ENCODE measurements at regions not wholly inside any gene's neighbourhood (a gene's known extent, or its start where the extent isn't known, plus 50 kb on each side); places are given as distances from the start of the nearest gene placed in this dataset.

- DNase-seq = no peak
Observed at GRCh38 chr1:83571536-83571935, 427.4 kb downstream of the TTLL7 start.

DNA sequence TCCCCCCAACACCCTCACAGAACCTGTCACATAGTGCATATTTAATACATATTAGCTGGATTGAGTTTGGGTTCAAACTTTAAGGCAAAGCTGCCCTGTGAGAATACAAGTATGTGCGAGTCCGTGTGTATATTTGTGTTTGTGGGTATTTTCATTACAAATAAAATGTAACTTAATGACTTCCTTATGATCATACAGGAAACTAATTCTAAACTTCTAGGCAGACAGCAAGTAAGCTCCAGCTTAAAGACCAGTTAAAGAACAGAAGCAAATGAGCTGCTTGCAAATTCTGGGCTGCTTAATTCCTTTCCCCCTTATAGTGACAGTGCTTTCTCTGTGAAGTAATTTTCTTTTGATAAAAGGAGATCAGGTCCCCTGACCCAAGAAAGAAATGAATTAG lies 437.6 kb downstream of the TTLL7 start:
- DNase-seq = no peak

DNA sequence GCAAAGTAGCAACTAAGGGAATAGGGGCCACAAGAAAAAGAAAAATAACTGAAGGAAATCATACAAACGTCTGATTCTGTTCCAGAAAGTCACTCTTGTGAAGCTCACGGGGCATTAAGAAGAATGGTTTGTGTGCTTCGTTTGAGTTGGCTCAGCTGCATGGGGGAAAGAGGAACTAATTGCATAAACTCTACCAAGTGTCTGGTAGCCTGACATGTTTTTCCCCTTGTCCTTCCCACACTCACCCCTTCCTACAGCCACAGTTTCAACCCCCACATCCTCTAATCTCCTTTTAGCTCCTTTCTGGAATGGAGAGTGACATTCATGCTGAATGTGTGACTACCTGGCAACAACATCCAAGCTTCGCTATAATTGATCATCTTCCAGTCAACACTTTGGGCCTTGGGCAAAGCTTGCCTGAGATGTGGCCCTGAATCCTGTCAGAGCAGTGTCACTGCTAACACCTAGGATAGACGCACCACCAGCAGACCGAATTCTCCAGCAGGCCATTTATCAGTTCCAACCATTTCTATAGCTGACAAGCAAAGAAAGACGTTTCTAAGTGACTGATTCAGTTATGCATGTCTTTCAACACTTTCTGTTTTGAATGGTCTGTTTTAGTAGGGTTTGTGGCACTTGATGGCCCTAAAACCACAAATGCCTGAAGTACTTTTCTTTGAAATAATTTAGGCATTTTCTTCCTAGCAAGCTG lies 439.6 kb downstream of the TTLL7 start:
- no peak for DNase-seq

- DNase-seq = no peak
Observed at GRCh38 chr1:83555871-83556270, 443.1 kb downstream of the TTLL7 start.

DNA sequence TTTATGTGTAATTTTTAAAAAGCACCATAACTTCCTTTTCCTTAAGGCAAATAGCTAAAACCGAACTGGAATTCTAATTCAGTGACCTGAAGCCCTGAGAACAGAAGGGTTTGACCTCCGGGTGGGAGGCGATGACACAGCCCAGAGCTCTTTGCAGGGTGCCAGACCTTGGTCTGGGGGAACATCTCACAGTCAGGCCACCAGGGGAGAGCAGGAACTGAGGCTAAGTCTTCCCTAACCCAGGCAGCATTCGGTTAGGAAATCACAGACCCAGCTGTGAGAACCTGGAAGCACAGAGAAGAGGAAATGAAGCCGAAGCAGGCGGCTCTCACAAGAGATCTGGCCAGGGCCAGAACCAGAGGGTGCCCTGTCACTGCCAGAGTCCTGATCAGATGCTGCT lies 444.8 kb downstream of the TTLL7 start:
- DNase-seq = no peak

- no peak for DNase-seq
Observed at GRCh38 chr1:83552820-83553219, 446.1 kb downstream of the TTLL7 start.

- no peak for DNase-seq
Observed at GRCh38 chr1:83548311-83548710, 450.6 kb downstream of the TTLL7 start.

DNA sequence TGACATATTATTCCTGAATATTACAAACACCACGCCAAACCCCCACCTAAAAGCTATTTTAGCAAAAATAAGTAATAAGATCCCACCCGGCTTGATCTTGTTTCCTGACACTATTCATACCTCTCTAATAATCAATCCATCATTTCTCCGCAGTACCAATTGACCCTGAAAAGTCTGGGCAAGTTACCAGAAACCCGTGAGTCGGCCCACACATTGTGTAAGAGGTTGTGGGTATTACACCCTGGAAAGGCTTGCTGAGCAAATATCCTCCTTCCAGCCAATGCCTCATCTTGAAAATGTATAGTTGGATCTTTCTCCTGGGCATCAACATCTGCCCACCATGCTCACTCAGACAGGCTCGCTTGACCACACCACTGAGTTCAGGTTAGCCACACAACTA lies 451.0 kb downstream of the TTLL7 start:
- no peak for DNase-seq

- no peak for DNase-seq
Observed at GRCh38 chr1:83546874-83547273, 452.1 kb downstream of the TTLL7 start.

DNA sequence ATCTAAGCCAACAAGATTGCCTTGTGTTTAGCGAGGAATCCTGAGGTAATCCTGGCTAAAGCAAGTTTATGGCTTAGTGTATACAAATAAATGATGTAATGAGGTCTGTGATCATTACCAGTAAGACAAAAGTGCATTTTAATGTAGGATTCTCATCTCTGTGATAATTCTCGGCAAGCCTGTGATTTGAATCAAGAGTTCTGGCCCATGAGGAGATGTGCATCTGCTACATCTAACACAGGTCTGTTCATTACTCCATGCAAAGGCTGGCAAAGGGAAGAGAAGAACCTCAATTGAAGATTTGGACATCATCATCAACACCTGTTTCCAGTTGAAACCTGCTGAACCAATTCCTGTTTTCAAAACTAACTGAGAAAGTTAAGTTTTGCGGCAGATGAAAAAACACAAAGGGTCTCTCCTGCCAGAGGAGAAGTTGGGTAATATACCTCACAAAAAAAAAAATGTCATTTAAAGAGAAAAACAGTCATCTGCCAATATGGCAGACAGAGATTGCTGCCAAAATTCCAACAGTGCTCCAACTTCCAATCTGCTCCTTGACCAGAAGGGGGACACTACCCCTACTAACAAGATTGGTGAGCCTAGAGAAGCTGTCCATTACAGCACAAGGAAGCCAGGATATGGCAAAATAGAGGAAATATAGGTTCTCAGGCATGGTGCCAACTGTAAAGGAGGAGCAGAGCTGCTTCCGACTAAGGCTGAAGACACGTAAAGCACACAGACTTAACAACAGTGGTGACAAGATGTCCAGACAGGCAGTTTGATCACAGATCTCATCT lies 453.7 kb downstream of the TTLL7 start:
- DNase-seq = no peak

DNA sequence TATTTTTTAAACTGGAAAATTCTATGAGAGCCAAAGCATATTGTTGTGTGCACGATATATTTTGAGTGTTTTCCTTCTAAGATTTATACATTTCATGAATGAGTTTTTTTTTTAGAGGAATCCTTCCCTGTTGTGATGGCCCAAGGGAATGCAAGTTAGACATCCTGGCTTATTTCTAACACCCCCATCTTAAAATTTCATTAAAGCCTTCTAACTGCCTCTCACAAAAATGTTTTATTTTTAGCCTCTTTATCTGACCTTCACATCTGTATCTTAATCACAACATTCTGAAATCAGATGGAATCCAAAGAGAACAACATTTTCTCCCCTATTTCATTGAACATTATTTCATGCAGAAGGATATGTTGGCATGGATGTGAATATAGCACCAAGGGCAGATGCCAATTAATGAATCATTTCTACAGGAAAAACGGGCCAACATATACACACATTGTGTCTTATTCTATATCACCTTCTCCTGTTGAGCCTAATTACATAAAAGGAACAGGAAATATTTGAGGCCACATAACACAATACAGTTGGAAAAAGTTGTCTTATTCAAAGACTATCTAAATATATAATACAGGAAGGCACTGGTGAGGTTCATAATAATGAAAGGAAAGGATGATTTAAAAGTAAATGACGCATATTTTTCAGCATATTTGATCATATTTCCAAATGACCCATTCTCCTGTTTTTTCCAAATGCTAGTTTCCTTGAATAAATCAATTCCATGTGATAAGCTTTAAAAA lies 455.5 kb downstream of the TTLL7 start:
- no peak for DNase-seq

DNA sequence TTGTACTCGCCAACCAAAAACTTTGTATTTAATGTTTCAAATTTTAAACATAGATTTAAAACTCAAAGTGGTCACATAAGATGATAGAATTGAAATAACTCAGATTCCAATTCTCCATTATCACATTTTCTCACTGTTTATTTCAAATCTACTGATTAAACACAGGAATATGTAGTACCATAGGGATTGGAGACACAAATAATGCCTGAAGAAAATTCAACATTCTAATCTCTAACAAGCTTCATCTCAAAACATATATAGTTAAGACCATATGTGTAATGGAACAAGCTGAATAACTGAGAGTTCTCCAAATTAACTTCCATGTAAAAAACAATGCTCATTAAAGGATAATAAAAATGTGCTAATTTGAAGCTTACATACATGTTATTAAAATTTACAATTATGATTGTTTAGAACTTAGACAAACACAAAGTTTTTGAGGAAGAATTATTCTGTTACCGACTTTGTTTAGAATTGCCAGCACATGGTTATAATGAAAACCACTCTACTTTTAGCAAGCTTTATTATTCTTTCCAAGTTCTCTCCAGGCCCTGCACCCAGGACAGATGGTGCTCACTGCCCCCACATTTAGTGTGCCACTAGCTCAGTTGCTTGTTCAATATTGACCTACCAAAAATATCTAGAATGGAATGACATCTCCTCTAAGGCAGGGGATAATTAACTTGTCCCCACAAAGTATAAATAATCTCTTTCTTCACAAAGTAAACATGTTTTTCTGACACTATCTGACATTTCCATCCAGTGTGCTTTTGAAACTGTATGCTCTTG lies 467.2 kb downstream of the TTLL7 start:
- no peak for DNase-seq

- DNase-seq = no peak
Observed at GRCh38 chr1:83530506-83530905, 468.4 kb downstream of the TTLL7 start.

DNA sequence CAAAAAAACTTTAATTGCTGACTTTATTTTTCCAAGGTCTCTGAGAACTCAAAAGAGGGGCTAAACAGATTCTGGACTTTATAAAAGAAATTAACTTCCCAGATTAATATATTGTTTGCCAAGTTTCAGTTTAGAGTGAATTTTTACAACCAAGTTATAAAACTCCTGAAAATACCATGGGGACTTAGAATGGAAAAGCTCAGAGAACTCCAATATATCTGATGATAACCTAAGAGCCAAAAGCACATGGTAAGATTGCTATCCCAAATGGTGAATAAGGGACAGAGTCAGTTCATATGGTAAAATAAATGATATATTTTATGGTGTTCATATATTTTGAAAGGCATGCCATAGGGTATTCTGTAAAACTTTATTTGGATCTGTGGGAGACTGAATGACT lies 470.9 kb downstream of the TTLL7 start:
- no peak for DNase-seq

DNA sequence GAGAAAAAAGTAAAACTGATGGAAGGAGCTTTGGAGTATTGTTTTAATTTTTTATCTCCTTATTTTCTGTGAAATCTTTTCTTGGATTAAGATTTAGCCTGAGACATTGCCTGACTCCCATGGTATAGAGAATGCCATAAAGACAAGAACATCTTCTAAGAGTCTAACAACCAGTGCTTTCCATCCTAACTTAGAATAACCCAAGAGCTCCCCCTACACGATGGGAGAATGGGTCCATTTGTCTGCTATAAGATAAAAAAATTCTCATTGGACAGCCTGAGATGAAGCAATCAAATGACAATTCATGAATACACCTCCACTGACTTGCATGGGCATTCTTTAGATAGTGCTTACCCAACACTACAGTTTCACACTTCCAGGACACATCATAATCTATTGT lies 478.1 kb downstream of the TTLL7 start:
- no peak for DNase-seq

GRCh38 chr1:83516369-83516768 lies 482.6 kb downstream of the TTLL7 start:
- no peak for DNase-seq

DNA sequence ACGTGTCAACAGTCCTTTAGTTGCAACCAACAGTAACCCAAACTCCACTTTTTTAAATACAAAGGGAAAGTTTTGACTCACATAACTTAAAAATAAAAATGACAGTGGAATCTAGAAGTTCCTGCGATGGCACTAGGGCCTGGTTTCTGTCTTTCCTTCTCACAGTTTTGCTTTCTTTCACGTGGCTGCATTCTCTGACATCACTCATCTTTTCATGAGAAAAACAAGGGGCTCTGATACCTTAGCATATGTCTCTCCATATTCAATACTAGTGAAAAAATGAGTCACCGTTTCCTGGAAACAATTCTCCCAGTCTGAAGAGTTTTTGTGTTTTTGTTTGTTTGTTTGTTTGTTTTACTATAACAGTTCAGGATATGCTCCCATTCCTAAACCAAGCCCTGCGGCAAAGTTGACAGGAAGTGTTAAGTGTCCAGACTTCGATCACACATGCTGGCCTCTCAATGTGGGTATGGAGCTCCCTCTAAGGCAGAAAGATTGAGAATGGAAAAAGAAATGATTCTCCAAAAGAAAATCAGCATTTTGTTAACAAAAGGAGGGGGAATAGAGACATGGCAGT lies 483.3 kb downstream of the TTLL7 start:
- no peak for DNase-seq

DNA sequence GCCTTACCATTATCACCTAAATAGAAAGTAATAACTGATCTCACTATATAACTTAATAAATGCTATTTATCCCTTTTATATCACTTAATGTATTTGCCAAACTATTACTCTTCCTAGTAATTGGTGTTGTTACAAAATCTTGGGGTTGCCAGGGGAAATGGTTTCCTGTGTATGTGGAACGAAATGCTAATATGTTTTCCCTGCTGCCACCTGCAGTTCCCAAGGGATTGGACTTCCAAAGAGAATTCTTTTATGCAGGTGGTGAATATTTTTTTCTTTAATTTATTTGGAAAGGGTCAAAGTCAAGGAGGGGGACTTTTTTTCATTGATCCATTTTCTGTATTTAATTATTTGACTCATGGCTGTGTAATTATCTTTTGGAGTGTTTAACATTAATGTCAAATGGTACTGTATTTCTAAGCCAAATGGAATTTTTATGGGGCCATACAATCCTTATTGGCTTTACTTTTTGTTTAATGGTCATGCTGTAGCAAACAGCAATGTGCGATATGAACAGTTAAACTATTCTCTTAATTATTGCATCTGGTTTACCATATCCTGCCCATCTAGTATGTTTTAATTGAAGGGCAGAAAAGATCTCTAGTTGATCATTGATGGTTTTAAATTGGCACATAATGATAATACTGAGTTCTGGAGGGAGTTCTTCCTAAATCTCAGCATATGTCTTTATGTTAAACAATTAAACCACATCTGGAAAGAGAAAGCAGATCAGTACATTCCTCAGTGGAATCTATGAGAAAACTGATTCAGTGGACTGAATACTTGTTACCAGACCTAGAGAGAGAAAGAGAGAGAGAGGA lies 486.3 kb downstream of the TTLL7 start:
- no peak for DNase-seq

DNA sequence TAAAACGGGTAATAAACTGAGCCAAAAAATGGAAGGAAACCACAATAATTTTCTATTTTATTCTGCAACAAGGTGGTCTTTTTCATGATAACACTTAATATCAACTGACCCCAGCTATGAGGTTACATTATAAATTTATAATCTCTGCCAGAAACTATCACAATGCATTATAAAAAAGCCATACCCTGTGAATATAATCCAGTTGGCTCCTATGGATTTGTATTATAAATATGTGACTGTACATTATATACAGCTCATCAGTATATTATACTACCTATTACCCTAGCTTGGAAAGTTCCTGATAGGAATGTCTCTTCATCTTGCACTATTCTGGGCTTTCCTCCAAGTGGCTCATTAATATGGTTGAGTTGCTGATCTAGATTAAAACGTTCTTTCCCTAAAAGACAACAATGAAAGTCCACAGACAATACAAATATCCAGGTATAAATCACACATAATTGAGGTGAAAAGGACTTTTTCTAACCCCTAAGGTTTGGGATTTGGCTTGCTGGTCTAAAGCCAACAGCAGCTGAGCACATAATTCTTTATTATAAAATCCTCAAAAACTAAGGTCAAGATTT lies 487.7 kb downstream of the TTLL7 start:
- DNase-seq = no peak

GRCh38 chr1:83509301-83509781 lies 489.6 kb downstream of the TTLL7 start:
- DNase-seq = no peak

GRCh38 chr1:83508485-83509151 lies 490.3 kb downstream of the TTLL7 start:
- DNase-seq = peak; percentile 32

Measured in activated gamma-delta T cell treated with Interleukin-2 at 50 U/mL for 16 hours (primary cell).